PC-9 (cell line): ENCODE measurements at regions not wholly inside any gene's neighbourhood (a gene's known extent, or its start where the extent isn't known, plus 50 kb on each side); places are given as distances from the start of the nearest gene placed in this dataset.

Experiments used
- CTCF ChIP-seq: fragments of 200-600 bp; sonication (generic); conservative IDR thresholded peaks from 2 replicates; pipeline ENCODE4 v1.6.1; 2017; ENCODE audit warnings: mixed run types, antibody characterized with exemption, mild to moderate bottlenecking, moderate library complexity
- EZH2 ChIP-seq: fragments of 200-600 bp; sonication (generic); IDR thresholded peaks from 2 replicates; pipeline ENCODE4 v1.8.0; 2017; ENCODE audit warnings: antibody characterized with exemption, low read depth

DNA sequence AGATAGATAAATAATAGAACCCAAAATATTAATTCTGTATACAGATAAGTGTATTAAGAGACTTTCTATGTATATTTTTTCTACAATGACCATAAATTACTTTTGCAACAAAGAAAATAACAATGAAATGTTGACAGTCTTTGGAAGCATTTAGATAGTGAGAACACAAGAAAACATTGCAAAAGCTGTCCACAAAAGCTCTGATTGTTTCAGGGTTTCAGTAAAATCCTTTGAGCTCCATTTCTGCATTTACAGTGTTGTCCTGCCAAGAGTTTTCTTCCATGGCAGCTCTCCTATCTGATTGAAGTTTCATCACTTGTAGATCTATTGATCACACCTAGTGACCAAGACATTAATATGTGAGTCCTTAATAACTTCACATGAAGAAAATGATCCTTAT lies 321.8 kb downstream of the GPR37 start:
- TF ChIP-seq CTCF (no peak), EZH2 (no peak)
